GM13976 (cell line): ENCODE measurements at regions not wholly inside any gene's neighbourhood (a gene's known extent, or its start where the extent isn't known, plus 50 kb on each side); places are given as distances from the start of the nearest gene placed in this dataset.

Source experiments
- DNase-seq: peaks from one replicate; pipeline ENCODE4 v3.0.0; 2012; ENCODE audit warnings: low spot score
- in situ Hi-C: fragments of 300-500 bp; cut with MboI; formaldehyde crosslinking; loops from one replicate; pipeline ENCODE4 v1.12.0; 2022; ENCODE audit warnings: low sequenced_read_pairs, mixed read lengths, inconsistent platforms; ENCODE audit not compliant: unreplicated experiment
- TF ChIP-seq, protein P1 (sequence below): IDR thresholded peaks from 2 replicates; pipeline ENCODE4 v1.5.1; 2012; ENCODE audit warnings: borderline replicate concordance, mild to moderate bottlenecking; ENCODE audit not compliant: insufficient read depth; ENCODE audit errors: extremely low read depth, missing control alignments, control extremely low read depth

DNA sequence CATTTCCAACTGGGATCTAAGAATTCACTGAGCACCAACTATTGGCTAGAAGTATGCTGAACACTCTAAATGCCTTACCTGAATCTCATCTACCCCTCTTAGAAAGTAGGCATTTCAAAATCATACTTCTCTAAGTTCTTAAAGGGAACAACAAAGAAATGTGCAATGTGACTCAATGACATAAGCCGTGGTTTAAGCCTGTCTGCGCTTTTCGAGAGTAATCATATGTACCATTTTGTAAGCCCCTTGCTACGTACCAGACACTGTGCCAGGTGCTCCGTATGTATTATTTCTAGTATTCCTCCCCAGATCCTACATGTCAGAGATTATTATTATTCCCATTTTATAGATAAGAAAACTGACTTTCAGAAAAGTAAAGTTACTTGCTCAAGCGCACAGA is 454.2 kb downstream of the SETD4 start:
- no peak for DNase-seq
- TF ChIP-seq, protein P1, sequence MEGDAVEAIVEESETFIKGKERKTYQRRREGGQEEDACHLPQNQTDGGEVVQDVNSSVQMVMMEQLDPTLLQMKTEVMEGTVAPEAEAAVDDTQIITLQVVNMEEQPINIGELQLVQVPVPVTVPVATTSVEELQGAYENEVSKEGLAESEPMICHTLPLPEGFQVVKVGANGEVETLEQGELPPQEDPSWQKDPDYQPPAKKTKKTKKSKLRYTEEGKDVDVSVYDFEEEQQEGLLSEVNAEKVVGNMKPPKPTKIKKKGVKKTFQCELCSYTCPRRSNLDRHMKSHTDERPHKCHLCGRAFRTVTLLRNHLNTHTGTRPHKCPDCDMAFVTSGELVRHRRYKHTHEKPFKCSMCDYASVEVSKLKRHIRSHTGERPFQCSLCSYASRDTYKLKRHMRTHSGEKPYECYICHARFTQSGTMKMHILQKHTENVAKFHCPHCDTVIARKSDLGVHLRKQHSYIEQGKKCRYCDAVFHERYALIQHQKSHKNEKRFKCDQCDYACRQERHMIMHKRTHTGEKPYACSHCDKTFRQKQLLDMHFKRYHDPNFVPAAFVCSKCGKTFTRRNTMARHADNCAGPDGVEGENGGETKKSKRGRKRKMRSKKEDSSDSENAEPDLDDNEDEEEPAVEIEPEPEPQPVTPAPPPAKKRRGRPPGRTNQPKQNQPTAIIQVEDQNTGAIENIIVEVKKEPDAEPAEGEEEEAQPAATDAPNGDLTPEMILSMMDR: no peak
- in situ Hi-C loops: no loop called here

DNA sequence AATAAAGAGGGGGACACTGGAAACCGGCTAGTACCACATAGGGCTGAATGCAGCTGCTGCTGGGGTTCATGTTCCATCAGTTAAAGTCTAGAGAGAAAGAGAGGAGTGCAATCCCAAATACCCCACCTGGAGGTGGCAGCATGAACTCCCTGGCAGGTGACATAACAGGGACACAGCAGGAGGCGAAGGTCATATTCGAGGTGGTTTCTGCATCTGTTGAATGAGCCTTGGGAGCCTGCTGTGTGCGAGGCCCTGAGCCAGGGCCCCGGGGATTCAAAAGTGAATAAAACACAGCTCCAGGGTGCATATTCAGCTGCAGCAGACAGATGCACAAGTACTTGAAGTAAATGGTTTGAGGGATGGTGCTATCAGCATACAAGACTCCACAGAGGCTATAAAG is 456.8 kb downstream of the SETD4 start:
- TF ChIP-seq, protein P1: no peak
- in situ Hi-C loops: no loop called here
- DNase-seq: no peak

DNA sequence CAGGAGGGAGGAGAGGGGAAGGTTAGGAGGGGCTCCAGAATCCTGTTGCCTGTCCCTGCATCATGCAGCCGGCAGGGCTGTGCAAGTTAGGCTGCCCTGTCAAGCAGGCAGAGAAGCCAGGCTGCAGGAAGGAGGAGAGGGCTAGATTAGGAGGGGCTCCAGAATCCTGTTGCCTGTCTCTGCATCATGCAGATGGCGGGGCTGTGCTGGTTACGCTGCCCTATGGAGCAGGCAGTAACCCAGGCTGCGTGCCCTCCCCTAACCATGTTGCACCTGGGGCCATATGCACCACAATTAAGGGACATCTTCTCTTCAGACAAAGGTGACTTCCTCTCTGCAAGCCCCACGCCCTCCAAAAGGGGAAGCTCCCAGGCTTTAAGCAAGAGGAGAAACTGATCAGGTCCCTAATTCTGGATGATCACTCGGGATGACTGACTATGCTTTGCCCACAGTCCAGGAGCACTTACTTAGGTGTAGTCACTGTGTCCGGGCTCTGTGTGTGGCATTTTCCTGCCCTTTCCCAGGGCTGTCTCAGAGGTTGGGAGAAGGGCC is 457.4 kb downstream of the SETD4 start:
- no peak for DNase-seq
- TF ChIP-seq, protein P1: no peak
- in situ Hi-C loops: no loop called here

DNA sequence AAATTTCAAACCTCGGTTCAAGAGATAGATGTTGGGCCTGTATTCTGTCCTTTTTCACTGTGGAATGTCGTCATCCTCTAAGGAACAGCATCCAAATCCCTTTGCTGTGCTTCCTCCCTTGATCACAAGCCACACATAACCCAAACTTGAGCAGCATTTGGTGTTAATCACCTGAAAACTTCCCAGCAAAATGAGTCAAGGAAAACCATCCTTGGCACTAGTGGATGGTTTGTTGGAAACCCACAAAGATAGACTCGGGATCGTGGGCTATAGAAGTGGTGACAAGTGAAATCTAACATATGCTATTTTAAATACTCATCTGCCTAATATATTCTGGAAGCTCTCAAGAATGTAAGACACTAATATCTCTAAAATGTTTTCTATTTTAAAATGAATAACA is 459.1 kb downstream of the SETD4 start:
- in situ Hi-C loops: no loop called here
- no peak for DNase-seq

DNA sequence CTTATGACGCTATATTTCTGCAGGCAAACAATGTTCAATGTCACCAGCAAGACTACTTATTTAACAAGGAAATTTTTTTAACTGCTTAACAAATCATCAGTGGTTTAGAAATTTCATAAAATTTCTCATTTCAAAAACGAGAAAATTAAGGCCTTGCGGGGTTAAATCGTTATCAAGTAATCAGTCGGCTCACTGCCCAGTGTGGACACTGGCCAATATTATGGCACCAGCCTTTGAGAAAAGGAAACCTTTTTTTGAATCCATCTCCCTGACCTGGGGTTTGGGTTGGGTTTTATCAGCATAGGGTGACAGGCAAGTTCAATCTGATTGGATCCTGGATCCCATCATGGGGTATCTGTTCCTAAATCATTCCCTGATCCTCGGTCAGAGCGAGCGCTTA is 461.2 kb downstream of the SETD4 start:
- TF ChIP-seq, protein P1: no peak
- in situ Hi-C loops: no loop called here

More for the DNA sequence above, 459.1 kb downstream of the SETD4 start:
- TF ChIP-seq, protein P1: no peak

DNA sequence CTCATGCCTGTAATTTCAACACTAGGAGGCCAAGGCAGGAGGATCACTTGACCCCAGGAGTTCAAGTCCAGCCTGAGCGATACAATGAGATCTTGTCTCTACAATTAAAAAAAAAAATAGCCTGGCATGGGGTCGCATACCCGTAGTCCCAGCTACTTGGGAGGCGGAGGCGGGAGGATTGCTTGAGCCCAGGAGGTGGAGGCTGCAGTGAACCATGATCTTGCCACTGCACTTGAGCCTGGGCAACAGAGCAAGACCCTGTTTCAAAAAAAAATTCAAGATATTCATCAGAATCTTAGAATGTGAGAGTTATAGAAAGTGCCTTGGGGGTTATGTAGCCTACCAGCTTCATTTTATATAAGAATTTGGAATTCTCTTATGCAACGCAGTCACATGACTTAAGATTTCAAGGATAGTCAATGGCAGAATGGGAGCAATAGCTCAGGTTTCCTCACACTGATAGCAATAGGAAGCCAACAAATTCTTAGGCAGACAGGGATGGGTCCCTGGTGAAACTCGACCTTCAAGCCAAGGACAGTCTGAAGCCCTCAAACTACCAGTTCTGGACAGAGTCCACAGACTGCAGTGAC is 462.5 kb downstream of the SETD4 start:
- TF ChIP-seq, protein P1: no peak
- DNase-seq: no peak
- in situ Hi-C loops: no loop called here

More for the DNA sequence above, 461.2 kb downstream of the SETD4 start:
- no peak for DNase-seq
